Stimulated activated CD4-positive, alpha-beta T cell treated with anti-CD3 and anti-CD28 coated beads, TNF-alpha, amount 100 ng/mL, for 4 hours (primary cell): ENCODE measurements at regions not wholly inside any gene's neighbourhood (a gene's known extent, or its start where the extent isn't known, plus 50 kb on each side); places are given as distances from the start of the nearest gene placed in this dataset.
"Not testable (repeated sequence)": the region's sequence is repeated elsewhere in the genome, so short reads cannot be mapped to it uniquely, and the experiment has no call there.

ENCODE experiments used
- DNase-seq, 3 experiments: peaks; one replicate each; pipeline ENCODE4 v3.0.0-alpha.2; 2020; ENCODE audit warnings: low read depth in 3 of 3

GRCh38 chr2:211144078-211144477 is 587.7 kb downstream of the CPS1 start:
- DNase-seq: no peak

- DNase-seq: no peak
These were observed 588.7 kb downstream of the CPS1 start for GRCh38 chr2:211144974-211145665.

- DNase-seq: no peak
These were observed 593.3 kb downstream of the CPS1 start for GRCh38 chr2:211149731-211150130.

- DNase-seq: no peak
These were observed 600.8 kb downstream of the CPS1 start for GRCh38 chr2:211157211-211157610.

GRCh38 chr2:211157856-211158463 is 601.6 kb downstream of the CPS1 start:
- DNase-seq: peak; percentile 14 to 40 (median 29)

GRCh38 chr2:211159972-211160371 is 603.6 kb downstream of the CPS1 start:
- no peak for DNase-seq

GRCh38 chr2:211161236-211161635 is 604.8 kb downstream of the CPS1 start:
- no peak for DNase-seq

- no peak for DNase-seq
These were observed 606.5 kb downstream of the CPS1 start for GRCh38 chr2:211162911-211163310.

GRCh38 chr2:211170843-211171242 is 614.4 kb downstream of the CPS1 start:
- DNase-seq: no peak

GRCh38 chr2:211174021-211174420 is 617.6 kb downstream of the CPS1 start:
- DNase-seq: no peak

- DNase-seq: no peak
These were observed 618.2 kb downstream of the CPS1 start for GRCh38 chr2:211174631-211175030.

GRCh38 chr2:211175956-211176355 is 619.6 kb downstream of the CPS1 start:
- DNase-seq: no peak

GRCh38 chr2:211176514-211177141 is 620.2 kb downstream of the CPS1 start:
- DNase-seq: no peak

GRCh38 chr2:211181626-211182025 is 625.2 kb downstream of the CPS1 start:
- no peak for DNase-seq

GRCh38 chr2:211187602-211188001 is 631.2 kb downstream of the CPS1 start:
- no peak for DNase-seq

GRCh38 chr2:211203986-211204385 is 647.6 kb downstream of the CPS1 start:
- DNase-seq: no peak

GRCh38 chr2:211204456-211204855 is 648.1 kb downstream of the CPS1 start:
- no peak for DNase-seq

GRCh38 chr2:211204902-211205301 is 648.5 kb downstream of the CPS1 start:
- DNase-seq: no peak

- DNase-seq: no peak
These were observed 649.0 kb downstream of the CPS1 start for GRCh38 chr2:211205358-211205757.

GRCh38 chr2:211205836-211206235 is 649.4 kb downstream of the CPS1 start:
- DNase-seq: no peak

- no peak for DNase-seq
These were observed 659.8 kb downstream of the CPS1 start for GRCh38 chr2:211216221-211216620.

GRCh38 chr2:211219548-211219947 is 663.1 kb downstream of the CPS1 start:
- DNase-seq: not testable (repeated sequence)

- DNase-seq: no peak
These were observed 669.4 kb downstream of the CPS1 start for GRCh38 chr2:211225784-211226183.
